Muscle of leg (tissue), 3 donors: ENCODE measurements at regions not wholly inside any gene's neighbourhood (a gene's known extent, or its start where the extent isn't known, plus 50 kb on each side); places are given as distances from the start of the nearest gene placed in this dataset.
"Not testable (repeated sequence)": the region's sequence is repeated elsewhere in the genome, so short reads cannot be mapped to it uniquely, and the experiment has no call there.

Source experiments
- DNase-seq: peaks from one replicate; pipeline ENCODE4 v3.0.0; 2013
- H3K27ac ChIP-seq: one replicate; pipeline ENCODE4 v1.5.1; 2013; ENCODE audit warnings: mild to moderate bottlenecking, low read length, control low read depth
- H3K27me3 ChIP-seq: one replicate; pipeline ENCODE4 v1.6.1; 2013; ENCODE audit warnings: low read length; ENCODE audit not compliant: control insufficient read depth, insufficient read depth
- H3K36me3 ChIP-seq: one replicate; pipeline ENCODE4 v1.6.1; 2013; ENCODE audit warnings: low read length; ENCODE audit not compliant: control insufficient read depth, insufficient read depth
- H3K4me1 ChIP-seq: one replicate; pipeline ENCODE4 v1.6.1; 2013; ENCODE audit warnings: low read length; ENCODE audit not compliant: control insufficient read depth, insufficient read depth
- H3K4me3 ChIP-seq: one replicate; pipeline ENCODE4 v1.5.1; 2013; ENCODE audit warnings: low read length, control low read depth
- H3K9me3 ChIP-seq: replicated peaks from 2 replicates; pipeline ENCODE4 v1.6.1; 2013; ENCODE audit warnings: low read depth, low read length; ENCODE audit not compliant: control insufficient read depth
- WGBS: methylation state at CpG from one replicate; pipeline ENCODE4 v1.1.5; 2013; ENCODE audit warnings: missing lambda C conversion rate; ENCODE audit not compliant: insufficient coverage; 5-methylcytosine and 5-hydroxymethylcytosine counted together

GRCh38 chr14:34160619-34161018 is 209.7 kb upstream of the EGLN3 start:
- Histone ChIP-seq H3K4me3 (no peak overlapping the region), H3K4me1 (no peaks in the 10 kb centered on the region), H3K9me3 (no peaks in the 10 kb centered on the region), H3K36me3 (no peaks in the 10 kb centered on the region), H3K27me3 (peaks cover 2% of the 10 kb centered on the region), H3K27ac (no peak overlapping the region)
- no peak for DNase-seq
- 45% methylated on average over 2 of the region's 2 CpGs for WGBS

- Histone ChIP-seq H3K4me3 (no peak overlapping the region), H3K4me1 (no peaks in the 10 kb centered on the region), H3K27me3 (peaks cover 2% of the 10 kb centered on the region), H3K27ac (no peak overlapping the region), H3K36me3 (no peaks in the 10 kb centered on the region), H3K9me3 (no peaks in the 10 kb centered on the region)
- DNase-seq: no peak
- 80% methylated on average over 1 of the region's 2 CpGs for WGBS
Measured at GRCh38 chr14:34157651-34158050, 206.8 kb upstream of the EGLN3 start.

- WGBS: no CpG with 5 or more reads among the region's 3 CpGs
- Histone ChIP-seq H3K4me1 (no peaks in the 10 kb centered on the region), H3K36me3 (no peaks in the 10 kb centered on the region), H3K27me3 (peaks cover 2% of the 10 kb centered on the region), H3K9me3 (no peaks in the 10 kb centered on the region), H3K27ac (no peak overlapping the region), H3K4me3 (no peak overlapping the region)
- peak; percentile 19 for DNase-seq
Measured at GRCh38 chr14:34147461-34147860, 196.6 kb upstream of the EGLN3 start.

GRCh38 chr14:34140127-34140526 is 189.3 kb upstream of the EGLN3 start:
- H3K9me3 ChIP-seq, DNase-seq, H3K27ac ChIP-seq, H3K36me3 ChIP-seq, H3K27me3 ChIP-seq, H3K4me3 ChIP-seq: not testable (repeated sequence)
- 78% methylated on average over 3 of the region's 6 CpGs for WGBS
- H3K4me1 ChIP-seq: peaks cover 10% of the 10 kb centered on the region

GRCh38 chr14:34139160-34140121 is 188.6 kb upstream of the EGLN3 start:
- 60% methylated on average over 9 of the region's 13 CpGs for WGBS
- peaks cover 10% of the 10 kb centered on the region for H3K4me1 ChIP-seq
- not testable (repeated sequence) for H3K27ac ChIP-seq, H3K4me3 ChIP-seq, H3K9me3 ChIP-seq, H3K27me3 ChIP-seq, H3K36me3 ChIP-seq
- DNase-seq: peak; percentile 76

- H3K27ac ChIP-seq: no peak overlapping the region
- no peaks in the 10 kb centered on the region for H3K36me3 ChIP-seq
- peaks cover 10% of the 10 kb centered on the region for H3K4me1 ChIP-seq
- H3K27me3 ChIP-seq: no peaks in the 10 kb centered on the region
- WGBS: 80% methylated on average over 4 of the region's 4 CpGs
- H3K9me3 ChIP-seq: no peaks in the 10 kb centered on the region
- no peak for DNase-seq
- H3K4me3 ChIP-seq: no peak overlapping the region
Measured at GRCh38 chr14:34138175-34138574, 187.3 kb upstream of the EGLN3 start.

- no CpG with 5 or more reads among the region's 3 CpGs for WGBS
Measured at GRCh38 chr14:34137001-34137745, 186.3 kb upstream of the EGLN3 start.

GRCh38 chr14:34135492-34135891 is 184.6 kb upstream of the EGLN3 start:
- no peak overlapping the region for H3K27ac ChIP-seq
- no peak for DNase-seq
- H3K36me3 ChIP-seq: no peaks in the 10 kb centered on the region
- H3K4me1 ChIP-seq: peaks cover 21% of the 10 kb centered on the region
- 70% methylated on average over 2 of the region's 7 CpGs for WGBS
- no peaks in the 10 kb centered on the region for H3K27me3 ChIP-seq
- no peak overlapping the region for H3K4me3 ChIP-seq
- no peaks in the 10 kb centered on the region for H3K9me3 ChIP-seq

More at GRCh38 chr14:34137001-34137745, 186.3 kb upstream of the EGLN3 start:
- H3K9me3 ChIP-seq: no peaks in the 10 kb centered on the region
- no peaks in the 10 kb centered on the region for H3K27me3 ChIP-seq
- peak; percentile 27 for DNase-seq
- no peak overlapping the region for H3K27ac ChIP-seq
- no peaks in the 10 kb centered on the region for H3K36me3 ChIP-seq
- H3K4me1 ChIP-seq: peaks cover 10% of the 10 kb centered on the region
- H3K4me3 ChIP-seq: no peak overlapping the region

- no peak overlapping the region for H3K27ac ChIP-seq
- no peak for DNase-seq
- H3K36me3 ChIP-seq: no peaks in the 10 kb centered on the region
- no peaks in the 10 kb centered on the region for H3K27me3 ChIP-seq
- no peaks in the 10 kb centered on the region for H3K9me3 ChIP-seq
- peaks cover 24% of the 10 kb centered on the region for H3K4me1 ChIP-seq
- WGBS: 90% methylated on average over 2 of the region's 3 CpGs
- H3K4me3 ChIP-seq: no peak overlapping the region
Measured at GRCh38 chr14:34134484-34134883, 183.6 kb upstream of the EGLN3 start.

GRCh38 chr14:34129927-34130552 is 179.2 kb upstream of the EGLN3 start:
- no peak overlapping the region for H3K4me3 ChIP-seq
- no peaks in the 10 kb centered on the region for H3K36me3 ChIP-seq
- peaks cover 36% of the 10 kb centered on the region for H3K4me1 ChIP-seq
- WGBS: 73% methylated on average over 3 of the region's 7 CpGs
- H3K27me3 ChIP-seq: no peaks in the 10 kb centered on the region
- peak; percentile 20 for DNase-seq
- no peaks in the 10 kb centered on the region for H3K9me3 ChIP-seq
- H3K27ac ChIP-seq: peak overlapping the region; percentile 69
